ENCODE measurements at regions not wholly inside any gene's neighbourhood (a gene's known extent, or its start where the extent isn't known, plus 50 kb on each side); places are given as distances from the start of the nearest gene placed in this dataset.

GRCh38 chr4:3354455-3354811 is 61.6 kb downstream of the RGS12 start:
- CTCF ChIA-PET, result interaction anchor here (1.0 to 4.8 kb wide), 7 partner anchors 9 to 126 kb away, joined by 3 to 31 read pairs (median 4); no protein-coding TSS in a partner anchor
- Histone ChIP-seq H3K9me2 (no peaks in the 10 kb centered on the region), H3K27me3 (ENCODE audit: insufficient read depth) (no peaks in the 10 kb centered on the region), H3K79me2 (ENCODE audit: insufficient read depth) (peaks cover 20% of the 10 kb centered on the region; the same call in 1 of the 2 replicates), H3K9me3 (no peaks in the 10 kb centered on the region), H3K4me2 (no peak overlapping the region), H4K20me1 (ENCODE audit: insufficient read depth) (peaks cover 11% of the 10 kb centered on the region; the same call in 1 of the 2 replicates), H3K4me3 (ENCODE audit: low read depth in 2 of 2, low read length in 1 of 2) (no peak overlapping the region), H3F3A (replicated peaks; ENCODE audit: insufficient read depth) (peaks cover 16% of the 10 kb centered on the region), H3K4me1 (ENCODE audit: control insufficient read depth in 1 of 2, insufficient read depth in 2 of 2, low read depth in 1 of 2, low read length in 1 of 2) (no peaks in the 10 kb centered on the region), H3K9ac (no peak overlapping the region), H3K27ac (ENCODE audit: low read depth in 2 of 2, low read length in 1 of 2) (no peak overlapping the region), H2AFZ (ENCODE audit: low read depth) (no peak overlapping the region), H3K36me3 (replicated peaks in 1 of 2; ENCODE audit: control insufficient read depth in 1 of 2, insufficient read depth in 2 of 2, low read length in 1 of 2) (peaks cover 0 to 19% of the 10 kb centered on the region in 2 experiments)
- POLR2A ChIA-PET, result no interaction called here
- no peak for TF ChIP-seq FOXM1 (IDR thresholded peaks at IDR 0.05; ENCODE audit: low read depth)
- TF ChIP-seq JUND (IDR thresholded peaks at IDR 0.05), result no peak
- TF ChIP-seq SMC3 (IDR thresholded peaks at IDR 0.05; ENCODE audit: low read depth, low read length), result no peak
- no peak for TF ChIP-seq TAF1 (IDR thresholded peaks at IDR 0.05; ENCODE audit: borderline replicate concordance, low read depth, low read length)
- TF ChIP-seq GABPA (IDR thresholded peaks at IDR 0.05; ENCODE audit: low read depth), result no peak
- TF ChIP-seq FOXJ3 (CRISPR knock-in tag; IDR thresholded peaks at IDR 0.05), result no peak
- no peak for TF ChIP-seq EZH2phosphoT487 (IDR thresholded peaks at IDR 0.05; ENCODE audit: borderline replicate concordance, low read depth)
- TF ChIP-seq RFX5 (IDR thresholded peaks at IDR 0.05; ENCODE audit: low read length), result no peak
- no peak for TF ChIP-seq RAD21 (IDR thresholded peaks at IDR 0.05; ENCODE audit: low read length)
- TF ChIP-seq MEF2A (IDR thresholded peaks at IDR 0.05; ENCODE audit: borderline replicate concordance, low read depth), result no peak
- 94% methylated on average over 4 of the region's 4 CpGs for WGBS (ENCODE audit: low lambda C conversion rate)
- no peak for DNase-seq

DNA sequence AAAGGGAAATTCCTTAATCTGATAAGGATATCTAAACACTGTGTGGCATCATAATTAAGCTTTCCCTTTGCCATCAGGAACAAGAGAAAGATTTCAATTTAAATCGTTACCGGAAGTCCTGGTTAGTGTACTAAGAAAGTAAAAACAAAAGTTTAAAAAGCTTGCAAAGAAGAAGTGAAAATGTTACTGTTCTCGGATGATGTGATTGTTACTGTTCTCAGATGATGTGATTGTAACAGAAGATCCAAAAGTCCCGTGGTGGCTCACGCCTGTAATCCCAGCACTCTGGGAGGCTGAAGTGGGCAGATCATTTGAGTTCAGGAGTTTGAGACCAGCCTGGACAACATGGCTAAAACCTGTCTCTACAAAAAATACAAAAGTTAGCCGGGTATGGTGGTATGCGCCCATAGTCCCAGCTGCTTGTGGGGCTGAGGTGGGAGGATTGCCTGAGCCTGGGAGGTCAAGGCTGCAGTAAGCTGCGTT is 62.5 kb downstream of the RGS12 start:
- ChIA-PET POLR2A (no interaction called here), CTCF (interaction anchor here (0.9 to 4.8 kb wide), 6 partner anchors 10 to 125 kb away, joined by 3 to 31 read pairs (median 4); no protein-coding TSS in a partner anchor)
- Histone ChIP-seq H3K4me3 (ENCODE audit: low read depth in 2 of 2, low read length in 1 of 2) (no peak overlapping the region), H3K9me3 (no peaks in the 10 kb centered on the region), H3K9ac (no peak overlapping the region), H3K27me3 (ENCODE audit: insufficient read depth) (no peaks in the 10 kb centered on the region), H3K79me2 (ENCODE audit: insufficient read depth) (peaks cover 29% of the 10 kb centered on the region; the same call in 1 of the 2 replicates), H3K4me2 (no peak overlapping the region), H3K4me1 (ENCODE audit: control insufficient read depth in 1 of 2, insufficient read depth in 2 of 2, low read depth in 1 of 2, low read length in 1 of 2) (no peaks in the 10 kb centered on the region), H3K9me2 (no peaks in the 10 kb centered on the region), H4K20me1 (ENCODE audit: insufficient read depth) (peaks cover 11% of the 10 kb centered on the region; the same call in 1 of the 2 replicates), H3F3A (replicated peaks; ENCODE audit: insufficient read depth) (peaks cover 16% of the 10 kb centered on the region), H2AFZ (ENCODE audit: low read depth) (no peak overlapping the region), H3K36me3 (replicated peaks in 1 of 2; ENCODE audit: control insufficient read depth in 1 of 2, insufficient read depth in 2 of 2, low read length in 1 of 2) (peaks cover 0 to 14% of the 10 kb centered on the region in 2 experiments), H3K27ac (ENCODE audit: low read depth in 2 of 2, low read length in 1 of 2) (no peak overlapping the region)
- WGBS (ENCODE audit: low lambda C conversion rate), result 94% methylated on average over 8 of the region's 8 CpGs
- no peak for DNase-seq
- TF ChIP-seq ELF1 (IDR thresholded peaks at IDR 0.05) (no peak), USF1 (IDR thresholded peaks at IDR 0.05; ENCODE audit: borderline replicate concordance, low read depth) (no peak), GABPA (IDR thresholded peaks at IDR 0.05; ENCODE audit: low read depth) (no peak), MXI1 (IDR thresholded peaks at IDR 0.05; ENCODE audit: low read depth, low read length) (no peak), TEAD4 (IDR thresholded peaks at IDR 0.05; ENCODE audit: borderline replicate concordance, insufficient read depth) (no peak), RAD21 (IDR thresholded peaks at IDR 0.05; ENCODE audit: low read length) (no peak), YY1 (IDR thresholded peaks at IDR 0.05; ENCODE audit: low read depth) (no peak), JUND (IDR thresholded peaks at IDR 0.05) (no peak), FOXM1 (IDR thresholded peaks at IDR 0.05; ENCODE audit: low read depth) (no peak), CHD2 (IDR thresholded peaks at IDR 0.05; ENCODE audit: low read length, partially characterized antibody) (no peak), RXRA (IDR thresholded peaks at IDR 0.05; ENCODE audit: borderline replicate concordance, low read depth) (no peak), ZBTB33 (IDR thresholded peaks at IDR 0.05; ENCODE audit: borderline replicate concordance, low read depth) (no peak), FOXJ3 (CRISPR knock-in tag; IDR thresholded peaks at IDR 0.05) (no peak), CTCF (IDR thresholded peaks at IDR 0.05) (no peak), MEF2A (IDR thresholded peaks at IDR 0.05; ENCODE audit: borderline replicate concordance, low read depth) (no peak), TCF12 (IDR thresholded peaks at IDR 0.05) (no peak), SIN3A (IDR thresholded peaks at IDR 0.05; ENCODE audit: borderline replicate concordance, low read depth, low read length) (no peak)
- TF ChIP-seq, protein P1, sequence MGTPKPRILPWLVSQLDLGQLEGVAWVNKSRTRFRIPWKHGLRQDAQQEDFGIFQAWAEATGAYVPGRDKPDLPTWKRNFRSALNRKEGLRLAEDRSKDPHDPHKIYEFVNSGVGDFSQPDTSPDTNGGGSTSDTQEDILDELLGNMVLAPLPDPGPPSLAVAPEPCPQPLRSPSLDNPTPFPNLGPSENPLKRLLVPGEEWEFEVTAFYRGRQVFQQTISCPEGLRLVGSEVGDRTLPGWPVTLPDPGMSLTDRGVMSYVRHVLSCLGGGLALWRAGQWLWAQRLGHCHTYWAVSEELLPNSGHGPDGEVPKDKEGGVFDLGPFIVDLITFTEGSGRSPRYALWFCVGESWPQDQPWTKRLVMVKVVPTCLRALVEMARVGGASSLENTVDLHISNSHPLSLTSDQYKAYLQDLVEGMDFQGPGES (IDR thresholded peaks at IDR 0.05; ENCODE audit: low read depth, low read length), result no peak
- TF ChIP-seq, protein P2, sequence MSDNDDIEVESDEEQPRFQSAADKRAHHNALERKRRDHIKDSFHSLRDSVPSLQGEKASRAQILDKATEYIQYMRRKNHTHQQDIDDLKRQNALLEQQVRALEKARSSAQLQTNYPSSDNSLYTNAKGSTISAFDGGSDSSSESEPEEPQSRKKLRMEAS (IDR thresholded peaks at IDR 0.05; ENCODE audit: low read depth), result no peak

All from SK-N-SH (cell line).